HEK293T (cell line): ENCODE measurements at regions not wholly inside any gene's neighbourhood (a gene's known extent, or its start where the extent isn't known, plus 50 kb on each side); places are given as distances from the start of the nearest gene placed in this dataset.

Experiments used
- CTBP1 ChIP-seq: fragments of 450-650 bp; IDR thresholded peaks from 2 replicates; pipeline ENCODE4 v1.6.1; 2016; ENCODE audit warnings: borderline replicate concordance
- FOXM1 ChIP-seq: fragments of 450-650 bp; IDR thresholded peaks from 2 replicates; pipeline ENCODE4 v1.6.1; 2017; ENCODE audit warnings: mild to moderate bottlenecking, borderline replicate concordance
- NFRKB ChIP-seq: fragments of 450-650 bp; IDR thresholded peaks from 2 replicates; pipeline ENCODE4 v1.6.1; 2016; ENCODE audit warnings: mild to moderate bottlenecking, moderate library complexity
- SP1 ChIP-seq: fragments of 450-650 bp; IDR thresholded peaks from 2 replicates; pipeline ENCODE4 v1.6.1; 2017

DNA sequence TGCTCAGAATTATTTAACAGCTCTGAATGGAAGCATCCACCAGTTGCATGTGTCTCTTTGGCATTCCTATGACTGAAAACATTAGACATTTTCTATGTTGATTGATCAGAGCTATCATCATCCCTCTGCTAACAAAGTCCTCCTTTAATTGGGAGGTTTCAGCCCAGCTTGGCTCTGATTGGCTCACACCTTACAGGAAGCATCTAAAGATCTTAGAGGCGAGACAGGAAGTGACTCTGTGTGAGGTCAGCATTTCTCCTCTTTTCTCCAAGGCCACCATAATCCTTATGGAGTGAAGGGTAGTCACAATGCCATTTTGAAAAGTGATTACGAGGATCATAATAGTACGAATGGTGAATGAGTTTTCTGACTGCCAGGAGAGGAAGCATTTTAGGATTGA, 260.8 kb downstream of the MIAT start:
- TF ChIP-seq SP1 = no peak
- no peak for TF ChIP-seq CTBP1
- TF ChIP-seq FOXM1 = no peak
- no peak for TF ChIP-seq NFRKB
